Activated CD8-positive, alpha-beta memory T cell treated with anti-CD3 and anti-CD28 coated beads, Interleukin-2, amount 10 ng/mL, durations not matched to agents 7 days and 5 days (primary cell): ENCODE measurements at regions not wholly inside any gene's neighbourhood (a gene's known extent, or its start where the extent isn't known, plus 50 kb on each side); places are given as distances from the start of the nearest gene placed in this dataset.

Experiments used
- ATAC-seq: fragments of 150-1000 bp; cut with Tn5 transposase; one replicate; pipeline ENCODE4 v1.10.0; 2021; ENCODE audit warnings: moderate library complexity
- CTCF ChIA-PET: fragments of 350-600 bp; sonication (Branson Sonifier 250); formaldehyde crosslinking; loops from one replicate; lab custom pipeline; 2021; ENCODE audit warnings: antibody characterized with exemption; lab: Charles Lee
- DNase-seq: peaks from one replicate; pipeline ENCODE4 v3.0.0-alpha.2; 2020
- H3K27ac Mint-ChIP-seq: one replicate; pipeline ENCODE4 v1.8.0; 2021; ENCODE audit warnings: mild to moderate bottlenecking, mixed read lengths
- H3K27me3 Mint-ChIP-seq: one replicate; pipeline ENCODE4 v1.8.0; 2021; ENCODE audit warnings: mixed read lengths
- H3K36me3 Mint-ChIP-seq: one replicate; pipeline ENCODE4 v1.8.0; 2021; ENCODE audit warnings: mild to moderate bottlenecking, mixed read lengths
- H3K4me1 Mint-ChIP-seq: one replicate; pipeline ENCODE4 v1.8.0; 2021; ENCODE audit warnings: mixed read lengths
- H3K4me3 Mint-ChIP-seq: one replicate; pipeline ENCODE4 v1.8.0; 2021; ENCODE audit warnings: mild to moderate bottlenecking, moderate library complexity, mixed read lengths
- H3K9me3 Mint-ChIP-seq: one replicate; pipeline ENCODE4 v1.8.0; 2022; ENCODE audit warnings: low read depth, mixed read lengths

- H3K36me3 Mint-ChIP-seq = peaks cover 10% of the 10 kb centered on the region
- H3K9me3 Mint-ChIP-seq = no peaks in the 10 kb centered on the region
- ATAC-seq = no peak
- H3K27ac Mint-ChIP-seq = no peak overlapping the region
- no peaks in the 10 kb centered on the region for H3K27me3 Mint-ChIP-seq
- H3K4me3 Mint-ChIP-seq = no peak overlapping the region
- no peak for DNase-seq
- peaks cover 14% of the 10 kb centered on the region for H3K4me1 Mint-ChIP-seq
- CTCF ChIA-PET = no interaction called here
Measured at GRCh38 chr13:73971481-73971880, 162.7 kb downstream of the KLF12 start.

- Mint-ChIP-seq H3K4me3 (no peak overlapping the region), H3K27me3 (no peaks in the 10 kb centered on the region), H3K9me3 (no peaks in the 10 kb centered on the region), H3K4me1 (peaks cover 14% of the 10 kb centered on the region), H3K27ac (no peak overlapping the region), H3K36me3 (peaks cover 6% of the 10 kb centered on the region)
- ATAC-seq = no peak
- no peak for DNase-seq
- CTCF ChIA-PET = no interaction called here
Measured at GRCh38 chr13:73970421-73971055, 163.7 kb downstream of the KLF12 start.

- H3K36me3 Mint-ChIP-seq = peaks cover 5% of the 10 kb centered on the region
- ATAC-seq (no peak), DNase-seq (no peak)
- no peak overlapping the region for H3K27ac Mint-ChIP-seq
- H3K27me3 Mint-ChIP-seq = no peaks in the 10 kb centered on the region
- CTCF ChIA-PET = no interaction called here
- H3K9me3 Mint-ChIP-seq = no peaks in the 10 kb centered on the region
- peaks cover 4% of the 10 kb centered on the region for H3K4me1 Mint-ChIP-seq
- H3K4me3 Mint-ChIP-seq = no peak overlapping the region
Measured at GRCh38 chr13:73967397-73968165, 166.6 kb downstream of the KLF12 start.

DNA sequence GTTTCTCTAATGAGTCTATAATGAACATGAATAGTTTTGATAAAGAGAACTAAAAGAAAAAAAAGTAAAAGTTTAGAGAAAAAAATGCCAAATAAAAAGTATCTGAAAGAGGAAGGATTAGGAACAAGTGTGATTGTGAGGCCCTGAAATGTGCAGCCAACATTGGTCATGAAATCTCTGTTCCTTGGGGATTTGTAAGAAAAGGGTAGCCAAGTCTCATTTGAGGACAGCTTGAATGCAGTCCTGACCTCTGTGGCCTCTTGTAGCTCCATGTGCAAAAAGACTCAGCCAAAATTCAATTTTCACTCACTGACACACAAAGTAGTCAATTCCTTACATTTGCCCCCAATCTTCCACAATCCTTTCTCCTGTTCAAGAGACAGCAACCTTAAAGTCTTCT is 167.9 kb downstream of the KLF12 start:
- Mint-ChIP-seq H3K27ac (no peak overlapping the region), H3K4me3 (no peak overlapping the region), H3K27me3 (no peaks in the 10 kb centered on the region), H3K9me3 (peaks cover 2% of the 10 kb centered on the region), H3K4me1 (no peaks in the 10 kb centered on the region), H3K36me3 (peaks cover 12% of the 10 kb centered on the region)
- CTCF ChIA-PET = interaction anchor here (1.5 kb wide), 1 partner anchor 54 kb away, joined by 3 read pairs; no protein-coding TSS in a partner anchor
- ATAC-seq = no peak
- DNase-seq = no peak

- Mint-ChIP-seq H3K4me1 (no peaks in the 10 kb centered on the region), H3K27me3 (no peaks in the 10 kb centered on the region), H3K36me3 (peaks cover 12% of the 10 kb centered on the region), H3K9me3 (peaks cover 2% of the 10 kb centered on the region), H3K27ac (no peak overlapping the region), H3K4me3 (no peak overlapping the region)
- CTCF ChIA-PET = no interaction called here
- ATAC-seq = no peak
- DNase-seq = no peak
Measured at GRCh38 chr13:73962284-73962683, 171.9 kb downstream of the KLF12 start.

GRCh38 chr13:73961181-73961580 is 173.0 kb downstream of the KLF12 start:
- H3K4me1 Mint-ChIP-seq = no peaks in the 10 kb centered on the region
- peaks cover 2% of the 10 kb centered on the region for H3K9me3 Mint-ChIP-seq
- no peak overlapping the region for H3K27ac Mint-ChIP-seq
- H3K36me3 Mint-ChIP-seq = peaks cover 12% of the 10 kb centered on the region
- DNase-seq = no peak
- no peak overlapping the region for H3K4me3 Mint-ChIP-seq
- no peak for ATAC-seq
- CTCF ChIA-PET = no interaction called here
- H3K27me3 Mint-ChIP-seq = no peaks in the 10 kb centered on the region

GRCh38 chr13:73960474-73960873 is 173.7 kb downstream of the KLF12 start:
- ATAC-seq (no peak), DNase-seq (no peak)
- H3K4me3 Mint-ChIP-seq = no peak overlapping the region
- CTCF ChIA-PET = no interaction called here
- no peak overlapping the region for H3K27ac Mint-ChIP-seq
- H3K4me1 Mint-ChIP-seq = no peaks in the 10 kb centered on the region
- H3K9me3 Mint-ChIP-seq = peaks cover 2% of the 10 kb centered on the region
- H3K36me3 Mint-ChIP-seq = peaks cover 12% of the 10 kb centered on the region
- H3K27me3 Mint-ChIP-seq = no peaks in the 10 kb centered on the region

DNA sequence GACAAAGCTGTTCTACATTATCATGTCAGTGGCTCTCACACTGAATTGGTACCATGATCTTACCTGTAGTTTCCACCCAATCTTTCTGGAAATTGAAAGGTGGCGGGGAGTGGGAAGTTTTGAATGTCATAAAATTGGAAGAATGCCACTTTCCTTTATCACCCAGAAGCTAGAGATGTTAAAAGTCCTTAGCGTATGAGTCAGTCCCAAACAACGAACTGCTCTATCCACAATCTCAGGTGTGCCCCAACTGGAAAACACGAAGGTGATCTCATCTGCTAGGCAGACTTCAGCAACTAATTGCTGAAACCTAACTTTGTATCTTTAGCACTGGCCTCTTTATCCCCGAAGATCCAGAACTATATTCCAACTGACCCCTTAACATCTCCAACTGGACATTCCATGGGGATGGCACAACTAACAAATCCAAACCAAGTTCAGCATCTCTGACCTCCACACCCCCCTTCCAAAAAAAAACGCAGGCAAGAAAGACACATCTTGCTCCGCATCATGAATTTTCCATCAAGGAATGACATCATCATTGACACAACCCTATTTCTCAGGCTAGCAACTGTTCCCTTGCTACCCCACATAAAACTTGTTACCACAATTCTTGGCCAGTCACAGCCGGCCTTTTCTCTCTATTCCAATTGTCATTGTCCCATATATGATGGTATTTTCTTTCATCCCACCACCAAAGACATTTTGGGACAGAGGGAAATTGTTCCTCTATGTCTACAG is 175.4 kb downstream of the KLF12 start:
- DNase-seq = no peak
- no peak overlapping the region for H3K4me3 Mint-ChIP-seq
- H3K27me3 Mint-ChIP-seq = no peaks in the 10 kb centered on the region
- H3K4me1 Mint-ChIP-seq = no peaks in the 10 kb centered on the region
- H3K36me3 Mint-ChIP-seq = peaks cover 9% of the 10 kb centered on the region
- ATAC-seq = no peak
- no peak overlapping the region for H3K27ac Mint-ChIP-seq
- CTCF ChIA-PET = no interaction called here
- peaks cover 2% of the 10 kb centered on the region for H3K9me3 Mint-ChIP-seq

- Mint-ChIP-seq H3K4me3 (no peak overlapping the region), H3K9me3 (peaks cover 2% of the 10 kb centered on the region), H3K36me3 (peaks cover 9% of the 10 kb centered on the region), H3K4me1 (peaks cover under 1% of the 10 kb centered on the region), H3K27me3 (no peaks in the 10 kb centered on the region), H3K27ac (no peak overlapping the region)
- DNase-seq (no peak), ATAC-seq (no peak)
- CTCF ChIA-PET = no interaction called here
Measured at GRCh38 chr13:73957889-73958288, 176.3 kb downstream of the KLF12 start.

GRCh38 chr13:73956795-73957408 is 177.3 kb downstream of the KLF12 start:
- H3K27me3 Mint-ChIP-seq = no peaks in the 10 kb centered on the region
- CTCF ChIA-PET = no interaction called here
- H3K36me3 Mint-ChIP-seq = peaks cover 5% of the 10 kb centered on the region
- DNase-seq = no peak
- no peak for ATAC-seq
- no peak overlapping the region for H3K27ac Mint-ChIP-seq
- no peak overlapping the region for H3K4me3 Mint-ChIP-seq
- peaks cover 5% of the 10 kb centered on the region for H3K4me1 Mint-ChIP-seq
- peaks cover 2% of the 10 kb centered on the region for H3K9me3 Mint-ChIP-seq

- no peak for ATAC-seq
- no peaks in the 10 kb centered on the region for H3K9me3 Mint-ChIP-seq
- no peak overlapping the region for H3K4me3 Mint-ChIP-seq
- H3K36me3 Mint-ChIP-seq = no peaks in the 10 kb centered on the region
- DNase-seq = no peak
- H3K27me3 Mint-ChIP-seq = no peaks in the 10 kb centered on the region
- peaks cover 5% of the 10 kb centered on the region for H3K4me1 Mint-ChIP-seq
- CTCF ChIA-PET = no interaction called here
- H3K27ac Mint-ChIP-seq = no peak overlapping the region
Measured at GRCh38 chr13:73955977-73956500, 178.2 kb downstream of the KLF12 start.

- CTCF ChIA-PET = no interaction called here
- H3K27ac Mint-ChIP-seq = no peak overlapping the region
- no peak overlapping the region for H3K4me3 Mint-ChIP-seq
- DNase-seq (no peak), ATAC-seq (no peak)
- peaks cover 4% of the 10 kb centered on the region for H3K36me3 Mint-ChIP-seq
- H3K9me3 Mint-ChIP-seq = no peaks in the 10 kb centered on the region
- H3K4me1 Mint-ChIP-seq = peaks cover 5% of the 10 kb centered on the region
- H3K27me3 Mint-ChIP-seq = no peaks in the 10 kb centered on the region
Measured at GRCh38 chr13:73954808-73955207, 179.4 kb downstream of the KLF12 start.

DNA sequence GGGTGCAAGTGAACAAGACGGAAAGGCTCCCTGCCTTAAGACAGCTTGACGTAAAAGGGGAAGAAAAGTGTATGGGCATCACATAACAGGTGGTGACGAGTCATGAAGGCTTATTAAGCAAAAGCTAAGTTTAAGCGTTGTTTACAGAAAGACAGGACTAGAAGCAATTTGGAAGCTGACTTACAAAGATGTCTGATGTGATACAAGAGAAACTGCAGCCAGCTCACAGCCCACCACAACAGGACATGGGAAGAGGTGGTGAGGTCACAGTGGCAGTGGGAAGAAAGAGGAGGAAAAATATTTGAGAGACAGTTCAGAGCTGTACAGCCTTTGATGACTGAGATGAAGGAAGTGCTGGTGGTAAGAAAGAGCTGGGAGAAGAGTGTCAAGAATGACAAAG is 181.6 kb downstream of the KLF12 start:
- Mint-ChIP-seq H3K27ac (no peak overlapping the region), H3K9me3 (no peaks in the 10 kb centered on the region), H3K36me3 (peaks cover 6% of the 10 kb centered on the region), H3K4me3 (no peak overlapping the region), H3K27me3 (no peaks in the 10 kb centered on the region), H3K4me1 (peaks cover 25% of the 10 kb centered on the region)
- CTCF ChIA-PET = interaction anchor here (0.7 kb wide), 1 partner anchor 14 kb away, joined by 3 read pairs; no protein-coding TSS in a partner anchor
- ATAC-seq = no peak
- no peak for DNase-seq
